ENCODE measurements at regions not wholly inside any gene's neighbourhood (a gene's known extent, or its start where the extent isn't known, plus 50 kb on each side); places are given as distances from the start of the nearest gene placed in this dataset.

DNA sequence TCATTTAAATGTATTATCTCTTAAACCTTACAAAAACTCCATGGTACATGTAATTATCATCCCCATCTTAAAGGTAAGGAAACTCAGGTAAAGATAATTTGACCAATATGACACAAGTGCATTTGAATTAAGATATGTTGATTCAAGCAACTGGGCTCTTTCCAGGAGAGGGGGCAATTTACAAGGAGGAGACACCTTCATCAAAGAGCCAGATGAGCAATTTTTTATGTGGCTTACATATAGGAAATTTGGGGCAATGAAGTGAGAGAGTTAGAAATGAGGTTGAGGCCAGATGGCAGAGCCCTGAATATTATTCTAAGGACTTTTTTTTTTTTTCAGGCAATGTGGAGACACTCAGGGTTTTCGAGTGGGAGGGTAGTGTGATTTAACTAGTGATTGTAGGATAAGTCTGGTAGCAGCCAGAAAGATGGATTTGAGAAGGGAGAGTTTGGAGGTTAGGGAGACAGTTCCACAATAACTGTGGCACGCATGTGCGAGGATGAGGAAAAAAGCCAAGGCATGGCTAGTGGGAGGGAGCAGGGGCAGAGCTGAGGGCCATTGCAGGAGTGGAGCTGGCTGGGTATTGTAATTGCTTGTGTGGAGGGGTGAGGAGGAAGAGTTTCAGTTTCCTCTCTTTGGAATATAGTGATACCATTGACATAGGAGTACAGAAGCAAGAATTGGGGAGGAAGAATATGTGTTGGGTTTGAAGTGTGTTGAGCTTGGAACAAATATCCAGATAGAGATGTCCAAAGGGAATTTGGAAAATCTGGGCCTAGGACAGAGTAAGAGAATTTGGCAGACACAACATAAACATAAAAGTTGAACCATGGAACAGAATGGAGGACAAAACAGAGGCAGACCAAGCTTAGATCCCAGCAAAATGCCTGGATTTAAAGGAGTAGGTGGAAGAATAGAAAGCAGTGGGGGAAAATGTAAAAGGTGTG, 72.0 kb downstream of the ACTBL2 start:
- TF ChIP-seq, protein P1, sequence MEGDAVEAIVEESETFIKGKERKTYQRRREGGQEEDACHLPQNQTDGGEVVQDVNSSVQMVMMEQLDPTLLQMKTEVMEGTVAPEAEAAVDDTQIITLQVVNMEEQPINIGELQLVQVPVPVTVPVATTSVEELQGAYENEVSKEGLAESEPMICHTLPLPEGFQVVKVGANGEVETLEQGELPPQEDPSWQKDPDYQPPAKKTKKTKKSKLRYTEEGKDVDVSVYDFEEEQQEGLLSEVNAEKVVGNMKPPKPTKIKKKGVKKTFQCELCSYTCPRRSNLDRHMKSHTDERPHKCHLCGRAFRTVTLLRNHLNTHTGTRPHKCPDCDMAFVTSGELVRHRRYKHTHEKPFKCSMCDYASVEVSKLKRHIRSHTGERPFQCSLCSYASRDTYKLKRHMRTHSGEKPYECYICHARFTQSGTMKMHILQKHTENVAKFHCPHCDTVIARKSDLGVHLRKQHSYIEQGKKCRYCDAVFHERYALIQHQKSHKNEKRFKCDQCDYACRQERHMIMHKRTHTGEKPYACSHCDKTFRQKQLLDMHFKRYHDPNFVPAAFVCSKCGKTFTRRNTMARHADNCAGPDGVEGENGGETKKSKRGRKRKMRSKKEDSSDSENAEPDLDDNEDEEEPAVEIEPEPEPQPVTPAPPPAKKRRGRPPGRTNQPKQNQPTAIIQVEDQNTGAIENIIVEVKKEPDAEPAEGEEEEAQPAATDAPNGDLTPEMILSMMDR (IDR thresholded peaks at IDR 0.05): no peak
- no peak for TF ChIP-seq POLR2A (IDR thresholded peaks at IDR 0.05)
